Spinal cord (tissue), 9 donors: ENCODE measurements at regions not wholly inside any gene's neighbourhood (a gene's known extent, or its start where the extent isn't known, plus 50 kb on each side); places are given as distances from the start of the nearest gene placed in this dataset.

ENCODE experiments used
- DNase-seq, 6 donors: peaks; one replicate each; pipeline versions ENCODE4 v3.0.0 to v3.0.0-alpha.2; 2013 to 2015; ENCODE audit warnings: low spot score in 6 of 6, low read depth in 4 of 6
- H3K27ac ChIP-seq: one replicate; pipeline ENCODE4 v1.5.1; 2013; ENCODE audit warnings: low read depth, low read length, control low read depth
- H3K27me3 ChIP-seq: one replicate; pipeline ENCODE4 v1.6.1; 2013; ENCODE audit warnings: low read length; ENCODE audit not compliant: control insufficient read depth, insufficient read depth
- H3K36me3 ChIP-seq: one replicate; pipeline ENCODE4 v1.6.1; 2013; ENCODE audit warnings: low read length; ENCODE audit not compliant: control insufficient read depth, insufficient read depth
- H3K4me1 ChIP-seq: one replicate; pipeline ENCODE4 v1.6.1; 2013; ENCODE audit warnings: low read length; ENCODE audit not compliant: control insufficient read depth, insufficient read depth
- H3K4me3 ChIP-seq: one replicate; pipeline ENCODE4 v1.5.1; 2013; ENCODE audit warnings: low read depth, low read length, control low read depth
- H3K9me3 ChIP-seq: one replicate; pipeline ENCODE4 v1.6.1; 2013; ENCODE audit warnings: low read length; ENCODE audit not compliant: control insufficient read depth, insufficient read depth
- WGBS: methylation state at CpG from one replicate; pipeline ENCODE4 v1.1.5; 2013; ENCODE audit warnings: missing lambda C conversion rate; ENCODE audit not compliant: insufficient coverage; 5-methylcytosine and 5-hydroxymethylcytosine counted together
- donor health status: healthy.

GRCh38 chr15:70521576-70522322 lies 241.6 kb downstream of the UACA start:
- no peak for DNase-seq
- Histone ChIP-seq H3K4me3 (no peak overlapping the region), H3K27me3 (no peaks in the 10 kb centered on the region), H3K27ac (no peak overlapping the region), H3K36me3 (no peaks in the 10 kb centered on the region), H3K9me3 (no peaks in the 10 kb centered on the region), H3K4me1 (peaks cover 5% of the 10 kb centered on the region)
- 93% methylated on average over 10 of the region's 11 CpGs for WGBS

GRCh38 chr15:70519616-70520015 lies 243.7 kb downstream of the UACA start:
- H3K4me3 ChIP-seq: no peak overlapping the region
- H3K27me3 ChIP-seq: no peaks in the 10 kb centered on the region
- H3K9me3 ChIP-seq: no peaks in the 10 kb centered on the region
- no peak for DNase-seq
- no peaks in the 10 kb centered on the region for H3K36me3 ChIP-seq
- WGBS: 100% methylated on average over 2 of the region's 3 CpGs
- H3K27ac ChIP-seq: no peak overlapping the region
- H3K4me1 ChIP-seq: no peaks in the 10 kb centered on the region

GRCh38 chr15:70519004-70519365 lies 244.4 kb downstream of the UACA start:
- Histone ChIP-seq H3K27me3 (no peaks in the 10 kb centered on the region), H3K4me3 (no peak overlapping the region), H3K27ac (no peak overlapping the region), H3K9me3 (no peaks in the 10 kb centered on the region), H3K36me3 (no peaks in the 10 kb centered on the region), H3K4me1 (no peaks in the 10 kb centered on the region)
- no peak for DNase-seq
- WGBS: 76% methylated on average over 6 of the region's 6 CpGs

- whole genome bisulfite sequencing: 96% methylated on average over 8 of the region's 11 CpGs
These were observed 245.0 kb downstream of the UACA start for GRCh38 chr15:70518201-70519003.

GRCh38 chr15:70517194-70517590 lies 246.2 kb downstream of the UACA start:
- DNase-seq: no peak
- WGBS: 78% methylated on average over 7 of the region's 10 CpGs
- no peaks in the 10 kb centered on the region for H3K27me3 ChIP-seq
- H3K27ac ChIP-seq: no peak overlapping the region
- no peak overlapping the region for H3K4me3 ChIP-seq
- H3K9me3 ChIP-seq: no peaks in the 10 kb centered on the region
- no peaks in the 10 kb centered on the region for H3K4me1 ChIP-seq
- H3K36me3 ChIP-seq: no peaks in the 10 kb centered on the region

More at GRCh38 chr15:70518201-70519003, 245.0 kb downstream of the UACA start:
- Histone ChIP-seq H3K4me1 (no peaks in the 10 kb centered on the region), H3K9me3 (no peaks in the 10 kb centered on the region), H3K27ac (no peak overlapping the region), H3K27me3 (no peaks in the 10 kb centered on the region), H3K36me3 (no peaks in the 10 kb centered on the region), H3K4me3 (no peak overlapping the region)
- no peak for DNase-seq

DNA sequence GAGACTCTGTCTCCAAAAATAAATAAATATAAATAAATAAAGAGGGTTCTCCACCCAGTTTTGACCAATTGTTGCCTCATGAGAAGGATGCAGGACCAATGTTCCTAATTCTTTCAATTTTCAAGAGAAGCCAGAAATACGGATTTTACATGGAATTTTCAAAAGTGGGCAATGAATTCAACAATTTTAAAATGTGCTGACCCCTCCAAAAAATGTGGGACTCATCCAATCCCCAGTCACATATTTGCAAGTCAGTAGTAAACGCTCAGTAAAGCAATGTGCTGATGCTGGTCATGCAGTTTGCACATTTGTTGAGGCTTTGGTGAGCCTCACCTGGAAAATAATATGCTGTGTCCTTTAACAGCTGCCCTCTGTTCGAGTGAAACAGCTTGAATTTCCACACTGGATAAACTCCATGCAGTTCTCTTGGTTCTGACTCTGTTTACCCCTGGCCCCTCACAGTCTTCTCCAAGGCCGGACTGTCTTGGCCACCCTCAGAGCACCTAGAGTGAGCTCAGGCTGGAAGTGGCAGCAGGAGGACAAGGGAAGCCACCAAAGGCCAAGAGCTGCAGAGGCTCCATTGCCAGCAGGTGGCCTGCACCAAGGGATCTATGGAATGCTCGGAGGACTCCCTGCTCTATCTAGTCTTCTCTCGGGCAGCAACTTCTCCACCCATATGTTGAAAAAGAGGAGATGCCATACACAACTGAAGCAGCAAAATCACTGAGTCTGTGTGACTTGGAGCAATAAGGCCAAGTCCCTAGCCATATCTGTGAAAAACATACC lies 246.8 kb downstream of the UACA start:
- Histone ChIP-seq H3K27ac (no peak overlapping the region), H3K9me3 (peaks cover 2% of the 10 kb centered on the region), H3K4me3 (no peak overlapping the region), H3K27me3 (no peaks in the 10 kb centered on the region), H3K36me3 (no peaks in the 10 kb centered on the region), H3K4me1 (no peaks in the 10 kb centered on the region)
- DNase-seq: no peak
- 80% methylated on average over 4 of the region's 6 CpGs for WGBS

GRCh38 chr15:70514251-70514650 lies 249.1 kb downstream of the UACA start:
- Histone ChIP-seq H3K36me3 (no peaks in the 10 kb centered on the region), H3K4me3 (no peak overlapping the region), H3K27ac (no peak overlapping the region), H3K9me3 (peaks cover 7% of the 10 kb centered on the region), H3K27me3 (no peaks in the 10 kb centered on the region), H3K4me1 (no peaks in the 10 kb centered on the region)
- no peak for DNase-seq
- WGBS: 92% methylated on average over 5 of the region's 7 CpGs

DNA sequence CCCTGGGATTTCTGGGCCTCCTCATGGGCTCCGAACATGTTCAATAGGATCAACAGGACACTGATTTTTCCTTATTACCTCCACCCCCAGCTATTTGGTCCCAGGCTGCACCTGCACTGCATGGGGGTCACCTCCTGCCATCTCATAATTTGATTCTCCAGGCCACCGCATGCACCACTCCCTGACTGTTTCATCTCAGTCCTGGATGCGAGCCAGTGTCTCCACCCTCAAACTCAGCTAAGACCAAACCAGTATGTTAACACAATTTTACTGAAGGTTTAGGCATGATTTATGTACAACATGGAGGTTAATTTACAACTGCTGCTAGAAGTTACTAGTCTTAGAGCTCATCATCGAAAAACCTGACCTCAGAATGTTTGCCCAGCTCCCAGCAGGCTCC lies 249.5 kb downstream of the UACA start:
- no peaks in the 10 kb centered on the region for H3K27me3 ChIP-seq
- H3K4me1 ChIP-seq: no peaks in the 10 kb centered on the region
- H3K9me3 ChIP-seq: peaks cover 7% of the 10 kb centered on the region
- no peak overlapping the region for H3K27ac ChIP-seq
- no peak overlapping the region for H3K4me3 ChIP-seq
- DNase-seq: no peak
- H3K36me3 ChIP-seq: no peaks in the 10 kb centered on the region
- 78% methylated on average over 2 of the region's 4 CpGs for WGBS

GRCh38 chr15:70512772-70513362 lies 250.5 kb downstream of the UACA start:
- 72% methylated on average over 6 of the region's 8 CpGs for WGBS
- Histone ChIP-seq H3K27me3 (no peaks in the 10 kb centered on the region), H3K4me3 (no peak overlapping the region), H3K4me1 (no peaks in the 10 kb centered on the region), H3K36me3 (no peaks in the 10 kb centered on the region), H3K27ac (no peak overlapping the region), H3K9me3 (peaks cover 7% of the 10 kb centered on the region)
- no peak for DNase-seq
